GM21737 (cell line): ENCODE measurements at regions not wholly inside any gene's neighbourhood (a gene's known extent, or its start where the extent isn't known, plus 50 kb on each side); places are given as distances from the start of the nearest gene placed in this dataset.

Source experiments
- ATAC-seq: cut with Tn5 transposase; IDR thresholded peaks from one replicate; pipeline ENCODE4 v1.9.1; 2021; ENCODE audit warnings: mild to moderate bottlenecking, moderate library complexity; ENCODE audit not compliant: unreplicated experiment

DNA sequence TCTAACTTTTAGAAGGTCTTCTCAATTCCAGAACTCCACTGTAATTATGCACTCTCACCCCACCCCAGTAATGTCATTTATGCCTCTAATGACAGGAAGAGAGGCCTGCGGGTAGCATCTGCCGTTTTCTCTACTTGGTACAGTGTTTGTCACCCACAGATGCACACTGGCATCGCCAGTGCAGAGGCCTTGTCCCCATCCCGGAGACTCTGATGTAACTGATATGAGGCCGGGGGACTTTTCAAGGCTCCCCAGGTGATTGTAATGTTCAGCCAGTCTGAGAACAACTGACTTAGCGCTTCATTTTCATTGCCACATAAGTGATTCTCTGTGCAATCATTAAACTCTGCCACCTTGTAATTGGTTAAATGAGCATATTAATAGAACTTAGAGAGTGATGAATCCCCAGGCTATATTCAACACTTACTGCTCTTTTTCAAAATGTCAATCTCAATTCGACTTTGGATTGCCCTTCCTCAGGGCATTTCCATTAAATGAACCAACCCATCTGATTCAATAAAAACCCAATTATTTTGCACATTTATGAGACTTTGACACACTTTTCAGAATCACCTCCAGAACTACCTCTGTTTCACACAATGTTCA lies 113.2 kb downstream of the HERPUD2 start:
- no peak for ATAC-seq

DNA sequence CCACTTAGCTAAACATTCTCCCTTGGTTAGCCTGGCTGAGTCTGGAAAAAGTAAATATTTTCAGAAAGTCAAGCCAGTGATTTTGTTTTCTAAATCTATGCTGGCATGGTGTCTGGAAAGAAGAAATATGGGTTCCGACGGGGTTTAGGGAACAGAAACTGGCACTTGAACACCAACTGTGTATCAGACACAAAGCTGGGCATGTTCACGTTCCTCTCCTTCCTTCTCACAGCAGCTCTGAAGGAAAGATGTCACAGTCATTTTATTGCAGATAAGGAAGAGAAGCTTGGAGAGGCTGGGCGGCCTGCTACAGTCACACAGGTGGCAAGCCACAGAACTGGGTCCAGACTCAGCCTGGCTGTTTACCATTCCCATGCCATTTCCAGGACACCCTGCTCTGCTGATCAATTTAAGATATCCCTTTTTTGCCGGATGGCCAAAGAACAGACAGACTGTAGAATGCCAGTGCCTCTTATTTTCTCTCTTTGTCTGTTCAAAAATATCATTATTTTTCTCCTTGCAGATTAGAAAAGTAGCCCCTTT lies 118.8 kb downstream of the HERPUD2 start:
- ATAC-seq: no peak

GRCh38 chr7:35571611-35572240 lies 123.2 kb downstream of the HERPUD2 start:
- ATAC-seq: no peak

GRCh38 chr7:35570937-35571336 lies 124.0 kb downstream of the HERPUD2 start:
- no peak for ATAC-seq

GRCh38 chr7:35565927-35566326 lies 129.0 kb downstream of the HERPUD2 start:
- no peak for ATAC-seq

- no peak for ATAC-seq
Observed at GRCh38 chr7:35558841-35559240, 136.1 kb downstream of the HERPUD2 start.

DNA sequence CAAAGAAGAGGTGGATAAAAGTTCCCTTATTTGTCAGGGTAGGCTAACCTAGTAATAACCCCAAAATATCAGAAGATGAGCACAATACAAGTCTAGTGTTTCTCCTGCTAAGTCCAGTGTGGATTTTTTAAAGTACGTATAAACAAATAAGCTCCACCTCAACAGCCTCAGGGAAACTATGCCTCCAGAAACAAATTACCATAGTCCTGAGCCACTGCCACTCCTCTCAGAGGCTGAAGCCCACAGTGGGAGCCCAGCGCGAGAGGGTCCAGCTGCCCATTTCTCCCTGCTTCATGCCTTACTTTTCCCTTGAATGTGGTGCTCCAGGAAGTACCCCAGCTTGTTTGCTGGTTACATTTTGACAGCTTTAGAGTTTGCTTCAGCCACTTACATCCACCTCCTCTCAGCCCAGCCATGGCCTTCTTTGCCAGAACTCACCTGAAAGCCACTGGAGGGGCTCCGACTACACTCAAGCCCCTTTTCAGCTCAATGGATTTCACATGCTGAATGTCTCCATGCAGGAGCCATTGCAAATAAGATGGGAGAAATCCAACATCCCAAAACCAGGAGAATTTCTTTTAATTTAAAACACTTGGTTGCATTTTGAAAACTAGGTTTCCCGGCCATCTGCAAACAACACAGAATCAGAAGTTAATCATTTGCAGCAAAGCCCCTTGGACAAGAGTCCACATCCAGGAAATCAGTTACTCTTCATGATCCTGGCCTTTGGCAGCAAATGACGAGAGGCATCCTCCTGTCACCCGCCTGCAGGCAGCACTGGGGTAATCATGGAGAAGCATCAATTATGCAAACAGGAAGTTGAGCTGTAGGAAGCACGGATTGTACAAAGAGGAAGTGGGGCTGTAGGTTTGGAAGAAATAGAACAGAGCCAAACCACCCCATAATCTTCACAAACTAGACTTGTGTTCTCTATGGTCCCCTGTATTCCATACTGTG lies 138.1 kb downstream of the HERPUD2 start:
- ATAC-seq: no peak

GRCh38 chr7:35555934-35556333 lies 139.0 kb downstream of the HERPUD2 start:
- ATAC-seq: no peak

DNA sequence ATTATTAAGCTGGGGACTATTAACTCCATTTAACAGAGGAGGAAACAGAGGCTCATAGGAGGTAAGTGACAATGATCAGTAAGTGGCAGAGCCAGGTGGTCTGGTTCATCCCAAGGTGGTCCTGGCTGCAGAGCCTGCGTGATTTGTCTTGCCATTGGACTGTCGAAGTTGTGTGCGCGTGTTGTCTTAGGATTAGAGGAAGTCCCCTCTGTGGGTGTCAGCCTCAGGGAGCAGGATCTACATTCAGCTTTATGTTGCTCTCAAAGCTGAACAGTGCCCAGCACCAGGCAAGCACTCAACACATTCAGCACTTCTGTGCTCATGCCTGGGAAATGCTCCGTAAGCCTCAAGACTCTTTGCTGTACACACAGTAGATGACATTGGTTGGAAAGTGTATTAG lies 139.5 kb downstream of the HERPUD2 start:
- no peak for ATAC-seq

- no peak for ATAC-seq
Observed at GRCh38 chr7:35553519-35553918, 141.4 kb downstream of the HERPUD2 start.

GRCh38 chr7:35552691-35553090 lies 142.2 kb downstream of the HERPUD2 start:
- no peak for ATAC-seq

- ATAC-seq: no peak
Observed at GRCh38 chr7:35551321-35552081, 143.4 kb downstream of the HERPUD2 start.

DNA sequence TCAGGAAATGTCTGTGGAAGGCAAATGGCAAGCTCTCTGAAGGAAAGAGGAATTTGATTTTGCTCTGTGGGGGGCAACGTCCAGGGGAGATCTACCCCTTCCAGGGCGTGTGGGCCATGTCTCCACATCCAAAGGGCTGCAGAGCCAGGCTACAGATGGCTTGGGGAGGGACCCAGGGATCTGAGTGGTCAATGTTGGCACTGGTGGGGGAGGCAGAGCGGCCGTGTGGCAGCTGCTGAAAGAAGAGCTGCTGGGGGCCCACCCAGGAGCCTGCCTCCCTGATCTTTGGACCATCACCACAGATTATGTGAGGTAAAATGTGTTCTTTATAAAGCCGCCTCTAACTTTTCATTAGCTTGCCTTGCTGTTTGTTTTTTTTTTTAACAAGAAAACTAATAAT lies 144.1 kb downstream of the HERPUD2 start:
- no peak for ATAC-seq

DNA sequence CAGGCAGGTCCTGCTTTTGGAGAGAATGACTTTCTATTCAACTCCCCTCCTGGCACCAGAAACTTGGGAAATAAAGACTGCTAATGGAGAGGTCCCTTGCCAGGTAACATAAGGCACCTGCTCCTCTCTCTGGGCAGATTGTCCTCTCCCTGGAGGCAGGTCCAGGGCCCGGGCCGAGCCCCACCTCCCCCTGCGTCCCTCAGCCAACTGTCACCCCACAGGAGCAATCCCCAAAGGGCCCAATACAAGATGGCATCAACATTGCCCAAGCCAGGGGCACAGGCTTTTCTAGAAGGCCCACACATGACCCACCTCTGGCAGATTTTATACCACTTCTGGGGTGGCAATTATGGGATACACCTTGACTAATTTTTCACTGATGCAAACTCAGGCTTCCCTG lies 145.2 kb downstream of the HERPUD2 start:
- ATAC-seq: no peak

DNA sequence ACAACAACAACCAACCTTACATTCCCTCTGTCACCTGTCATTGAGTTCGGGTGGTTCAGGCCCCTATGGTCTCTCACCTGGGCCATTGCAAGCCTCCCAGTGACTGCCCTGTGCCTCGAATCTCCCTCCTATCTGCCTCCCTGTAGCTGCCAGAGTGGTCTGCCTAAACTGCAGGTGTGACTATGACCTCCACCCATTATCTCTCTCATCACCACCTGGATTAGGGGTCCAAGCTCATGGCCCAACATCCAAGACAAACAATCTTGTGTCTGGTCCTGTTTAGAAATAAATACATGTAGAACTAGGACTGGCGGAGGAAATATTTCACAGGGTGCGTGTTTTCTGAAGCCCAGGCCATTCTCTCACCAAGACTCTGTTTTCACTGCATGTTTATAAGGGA lies 146.6 kb downstream of the HERPUD2 start:
- ATAC-seq: no peak

DNA sequence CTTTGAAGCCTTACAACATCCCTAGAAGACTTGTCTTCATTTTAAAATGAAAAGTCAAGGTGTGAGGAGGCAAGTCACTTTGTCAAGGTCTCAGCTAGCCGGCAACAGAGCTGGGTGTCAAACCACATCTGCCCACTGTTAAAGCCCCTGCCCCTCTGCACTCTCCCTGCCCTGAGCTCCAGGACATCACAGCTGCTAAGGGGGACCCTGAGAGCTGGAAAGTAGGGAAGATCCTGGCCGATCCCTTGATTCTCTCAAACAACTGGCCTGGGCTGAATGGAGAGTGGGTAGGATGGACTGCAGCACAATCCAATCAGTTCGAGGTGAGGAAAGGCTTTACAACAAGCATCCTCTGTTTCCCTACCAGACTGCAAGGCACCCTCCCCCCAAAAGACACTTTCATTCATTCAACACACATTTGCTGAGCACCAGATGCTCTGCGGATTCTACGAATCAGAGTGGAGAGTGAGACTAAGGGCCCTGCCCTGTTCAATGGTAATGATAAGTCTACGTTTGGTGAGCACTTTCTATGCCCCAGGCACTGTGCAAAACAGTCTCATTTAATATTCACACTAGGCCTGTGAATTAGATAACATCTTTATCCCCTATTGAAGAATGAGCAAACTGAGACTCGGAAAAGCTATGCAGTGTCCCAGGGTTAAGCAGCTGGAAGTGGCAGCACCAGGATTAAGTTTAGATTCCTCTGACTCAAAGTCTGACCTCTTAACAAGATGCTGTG lies 148.1 kb downstream of the HERPUD2 start:
- ATAC-seq: no peak

GRCh38 chr7:35545831-35546230 lies 149.1 kb downstream of the HERPUD2 start:
- ATAC-seq: no peak

GRCh38 chr7:35544028-35544742 lies 150.8 kb downstream of the HERPUD2 start:
- ATAC-seq: no peak
